DMS 273 (cell line): ENCODE measurements at regions not wholly inside any gene's neighbourhood (a gene's known extent, or its start where the extent isn't known, plus 50 kb on each side); places are given as distances from the start of the nearest gene placed in this dataset.
"Not testable (repeated sequence)": the region's sequence is repeated elsewhere in the genome, so short reads cannot be mapped to it uniquely, and the experiment has no call there.

Experiments
- DNase-seq: peaks from one replicate; lab custom pipeline; 2025; ENCODE audit not compliant: unreplicated experiment; lab: John Stamatoyannopoulos, UW

DNA sequence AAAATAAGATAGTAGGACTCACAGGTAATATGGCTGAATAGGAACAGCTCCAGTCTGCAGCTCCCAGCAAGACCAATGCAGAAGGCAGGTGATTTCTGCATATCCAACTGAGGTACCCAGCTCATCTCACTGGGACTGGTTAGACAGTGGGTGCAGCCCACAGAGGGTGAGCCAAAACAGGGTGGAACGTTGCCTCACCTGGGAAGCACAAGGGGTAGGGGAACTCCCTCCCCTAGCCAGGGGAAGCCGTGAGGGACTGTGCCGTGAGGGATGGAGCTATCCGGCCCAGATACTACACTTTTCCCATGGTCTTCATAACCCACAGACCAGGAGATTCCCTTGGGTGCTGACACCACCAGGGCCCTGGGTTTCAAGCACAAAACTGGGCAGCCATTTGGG, 114.8 kb upstream of the GNAI1 start:
- not testable (repeated sequence) for DNase-seq

- peak; percentile 89 for DNase-seq
Observed at GRCh38 chr7:80018941-80019808, 115.5 kb upstream of the GNAI1 start.

DNA sequence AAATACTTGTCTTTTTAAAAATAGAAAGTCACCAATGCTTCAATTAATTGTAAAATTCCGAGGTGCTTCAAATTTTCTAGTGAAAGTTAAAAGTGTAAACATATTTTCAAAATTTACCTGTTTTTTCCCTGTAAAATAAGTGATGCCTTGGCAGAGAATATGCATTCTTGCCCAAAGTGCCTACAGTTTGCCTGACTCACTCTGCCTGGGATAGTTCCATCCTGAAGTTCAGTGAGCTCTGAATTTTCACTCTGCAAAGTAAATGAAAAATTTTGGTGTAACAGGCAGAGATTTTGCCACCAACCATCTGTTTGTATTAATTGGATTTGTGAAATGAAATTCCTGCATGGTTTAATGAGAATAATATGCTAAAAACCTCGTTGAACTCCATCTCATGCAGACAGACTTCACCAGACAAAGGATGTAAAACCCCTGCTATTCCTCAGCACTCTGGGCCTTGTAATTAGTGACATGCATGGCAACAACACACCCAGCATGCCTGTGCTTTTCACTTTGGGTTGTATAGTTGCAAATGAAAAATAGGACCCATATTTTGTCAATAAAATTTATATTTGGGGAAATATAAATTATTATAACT, 117.4 kb upstream of the GNAI1 start:
- DNase-seq = no peak

DNA sequence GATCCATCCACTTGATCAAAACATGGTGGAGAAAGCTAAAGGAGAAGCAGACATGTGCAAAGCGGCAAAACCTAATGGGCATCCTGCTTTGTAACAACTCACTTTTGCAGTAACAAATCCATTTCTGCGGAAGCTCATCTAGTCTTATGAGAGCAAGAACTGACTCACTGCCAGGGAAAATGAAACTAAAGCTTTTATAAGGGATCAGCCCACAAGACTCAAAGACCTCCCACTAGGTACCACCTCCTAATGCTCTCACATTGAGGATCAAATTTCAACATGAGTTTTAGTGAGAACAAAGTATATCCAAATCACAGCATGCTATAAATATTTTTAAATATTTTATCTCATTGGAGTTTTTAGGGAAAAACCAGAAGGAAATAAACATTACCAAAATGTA, 120.1 kb upstream of the GNAI1 start:
- no peak for DNase-seq

DNA sequence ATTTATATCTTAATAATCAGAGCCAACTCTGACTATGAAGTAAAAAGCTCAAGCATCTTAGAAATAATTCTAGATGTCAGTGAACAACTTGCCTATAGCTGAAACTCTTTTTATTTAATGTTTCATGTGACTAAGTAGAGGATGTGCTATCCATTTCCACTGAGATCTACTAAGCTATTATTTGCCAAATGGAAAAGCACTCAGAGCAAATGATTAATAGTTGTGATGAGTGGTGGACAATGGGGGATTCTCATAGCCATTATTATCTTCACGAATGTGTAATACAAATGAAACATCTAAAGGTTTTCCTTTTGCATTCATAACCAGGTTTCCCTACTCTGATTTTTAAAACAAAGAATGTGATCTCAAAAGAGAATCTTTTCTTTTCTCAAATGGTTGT, 126.6 kb upstream of the GNAI1 start:
- no peak for DNase-seq

GRCh38 chr7:80002865-80003264, 131.8 kb upstream of the GNAI1 start:
- no peak for DNase-seq

DNA sequence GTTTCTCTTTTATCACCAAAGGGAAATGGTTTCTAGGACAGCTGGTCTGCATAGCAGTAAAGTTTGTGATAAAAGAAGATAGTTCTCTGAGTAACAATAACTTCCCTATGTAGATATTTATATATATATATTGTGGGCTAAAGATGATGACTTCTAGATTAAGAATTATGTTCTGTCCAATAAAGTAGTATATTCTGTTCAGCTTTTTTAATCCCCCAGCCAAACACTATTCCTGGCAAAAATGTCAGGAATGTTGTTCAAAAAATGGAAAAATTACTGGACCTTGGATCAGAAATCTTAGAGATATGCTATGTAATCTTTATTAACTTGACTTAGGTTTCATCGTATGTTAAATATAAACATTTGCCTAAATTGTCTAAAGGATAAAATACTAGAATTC, 136.3 kb upstream of the GNAI1 start:
- DNase-seq = no peak

GRCh38 chr7:79997345-79997744, 137.3 kb upstream of the GNAI1 start:
- DNase-seq = no peak

GRCh38 chr7:79995741-79996140, 138.9 kb upstream of the GNAI1 start:
- DNase-seq = not testable (repeated sequence)

- DNase-seq = no peak
Observed at GRCh38 chr7:79988653-79989052, 146.0 kb upstream of the GNAI1 start.

DNA sequence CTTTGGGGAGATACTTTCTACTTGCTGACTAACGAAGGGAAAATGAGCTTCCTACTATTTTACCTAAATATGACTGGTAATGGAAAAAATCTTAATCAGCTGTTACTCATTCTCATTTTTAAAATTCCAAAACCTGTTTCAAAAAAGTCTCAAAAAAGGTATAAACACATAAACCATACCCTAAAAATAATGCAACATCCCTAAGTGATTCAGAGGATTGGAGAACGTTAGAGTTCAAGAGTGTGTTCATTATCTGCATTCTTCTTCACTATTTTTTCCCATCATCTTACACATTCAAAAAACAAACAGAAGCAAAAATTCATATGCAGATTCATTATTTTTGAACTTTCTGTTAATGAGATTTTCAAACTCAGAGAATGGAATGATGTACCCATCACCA, 150.4 kb upstream of the GNAI1 start:
- no peak for DNase-seq

GRCh38 chr7:79982141-79982770, 152.4 kb upstream of the GNAI1 start:
- DNase-seq = peak; percentile 6

DNA sequence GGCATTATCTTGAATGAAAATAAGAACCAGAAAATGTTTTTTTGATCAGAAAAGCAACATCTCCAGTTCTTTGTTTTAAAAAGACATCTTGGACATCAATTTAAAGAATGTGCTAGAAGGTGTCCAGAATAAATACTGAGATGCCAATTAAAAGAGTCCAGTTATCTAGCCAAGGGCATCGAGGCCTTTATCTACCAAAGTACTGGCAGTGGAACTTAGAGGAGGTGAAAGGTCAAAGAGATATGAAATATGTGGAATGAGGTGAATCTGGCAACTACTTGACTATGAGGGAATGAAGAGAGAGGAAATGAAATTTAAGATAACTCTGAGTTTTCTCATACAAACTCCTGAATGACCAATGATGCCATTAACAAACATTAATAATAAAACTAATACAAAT, 154.3 kb upstream of the GNAI1 start:
- no peak for DNase-seq

DNA sequence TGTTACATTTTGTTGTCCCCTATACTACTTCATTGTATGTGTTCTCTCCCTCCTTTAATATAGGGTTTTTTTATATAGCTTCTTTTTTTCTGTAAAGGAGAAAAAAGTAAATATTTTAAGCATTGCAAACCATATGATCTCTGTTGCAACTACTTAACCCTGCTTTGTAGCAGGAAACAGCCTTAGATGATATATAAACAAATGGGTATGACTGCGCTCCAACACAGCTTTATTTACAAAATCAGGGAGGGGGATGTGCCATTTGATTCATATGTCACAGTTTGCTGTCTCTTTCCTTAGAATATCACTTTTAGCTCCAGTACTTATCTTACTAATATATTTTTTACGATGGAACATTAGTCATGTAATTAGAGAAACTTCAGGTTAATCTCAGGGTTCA, 155.2 kb upstream of the GNAI1 start:
- no peak for DNase-seq

DNA sequence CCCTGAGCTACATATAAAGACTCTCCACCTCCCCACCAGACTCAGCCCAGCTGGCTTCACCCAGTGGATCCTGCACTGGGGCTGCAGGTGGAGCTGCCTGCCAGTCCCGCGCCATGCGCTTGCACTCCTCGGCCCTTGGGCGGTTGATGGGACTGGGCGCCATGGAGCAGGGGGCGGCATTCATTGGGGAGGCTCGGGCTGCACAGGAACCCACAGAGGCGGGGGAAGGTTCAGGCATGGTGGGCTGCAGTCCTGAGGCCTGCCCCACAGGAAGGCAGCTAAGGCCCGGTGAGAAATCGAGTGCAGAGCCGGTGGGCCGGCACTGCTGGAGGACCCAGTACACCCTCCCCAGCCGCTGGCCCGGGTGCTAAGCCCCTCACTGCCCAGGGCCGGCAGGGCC, 157.2 kb upstream of the GNAI1 start:
- DNase-seq = no peak

DNA sequence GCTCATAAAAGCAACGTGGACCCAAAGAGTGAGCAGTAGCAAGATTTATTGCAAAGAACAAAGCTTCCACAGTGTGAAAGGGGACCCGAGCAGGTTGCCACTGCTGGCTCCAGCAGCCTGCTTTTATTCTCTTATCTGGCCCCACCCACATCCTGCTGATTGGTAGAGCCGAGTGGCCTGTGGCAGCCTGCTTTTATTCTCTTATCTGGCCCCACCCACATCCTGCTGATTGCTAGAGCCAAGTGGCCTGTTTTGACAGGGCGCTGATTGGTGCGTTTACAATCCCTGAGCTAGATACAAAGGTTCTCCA, 158.0 kb upstream of the GNAI1 start:
- DNase-seq = not testable (repeated sequence)

- DNase-seq = not testable (repeated sequence)
Observed at GRCh38 chr7:79975986-79976710, 158.5 kb upstream of the GNAI1 start.

DNA sequence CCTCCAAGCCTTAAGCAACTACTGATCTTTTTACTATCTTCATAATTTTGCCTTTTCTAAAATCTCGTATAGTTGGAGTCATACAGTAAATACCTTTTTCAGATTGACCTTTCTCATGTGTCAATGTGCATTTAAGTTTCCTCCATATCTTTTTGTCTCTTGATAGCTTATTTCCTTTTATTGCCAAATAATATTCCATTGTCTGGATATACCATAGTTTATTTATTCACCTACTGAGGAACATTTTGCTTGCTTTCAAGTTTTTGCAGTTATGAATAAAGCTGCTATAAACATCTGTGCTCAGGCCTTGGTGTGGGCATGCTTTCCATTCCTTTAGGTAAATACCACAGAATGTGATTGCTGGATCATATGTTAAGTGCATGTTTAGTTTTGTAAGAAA, 161.2 kb upstream of the GNAI1 start:
- no peak for DNase-seq

DNA sequence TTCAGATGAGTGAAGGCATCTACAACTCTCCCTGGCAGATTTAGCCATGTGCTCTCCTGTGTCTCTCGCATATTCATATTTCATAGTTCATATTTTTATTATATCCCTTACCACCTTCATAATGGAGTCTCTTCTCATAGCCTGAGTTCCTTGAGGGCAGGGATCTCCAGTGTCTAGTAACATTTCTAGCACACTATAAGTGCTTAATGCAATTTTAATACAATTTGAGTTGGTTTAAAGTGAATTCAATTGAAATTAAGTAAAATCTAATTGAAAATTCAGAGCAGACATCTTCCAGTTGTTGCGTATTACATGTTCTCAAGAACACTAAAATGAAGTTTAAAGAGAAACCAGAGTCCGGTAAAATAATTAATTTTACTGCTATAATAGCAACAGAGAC, 163.6 kb upstream of the GNAI1 start:
- no peak for DNase-seq

GRCh38 chr7:79968894-79969293, 165.7 kb upstream of the GNAI1 start:
- no peak for DNase-seq

DNA sequence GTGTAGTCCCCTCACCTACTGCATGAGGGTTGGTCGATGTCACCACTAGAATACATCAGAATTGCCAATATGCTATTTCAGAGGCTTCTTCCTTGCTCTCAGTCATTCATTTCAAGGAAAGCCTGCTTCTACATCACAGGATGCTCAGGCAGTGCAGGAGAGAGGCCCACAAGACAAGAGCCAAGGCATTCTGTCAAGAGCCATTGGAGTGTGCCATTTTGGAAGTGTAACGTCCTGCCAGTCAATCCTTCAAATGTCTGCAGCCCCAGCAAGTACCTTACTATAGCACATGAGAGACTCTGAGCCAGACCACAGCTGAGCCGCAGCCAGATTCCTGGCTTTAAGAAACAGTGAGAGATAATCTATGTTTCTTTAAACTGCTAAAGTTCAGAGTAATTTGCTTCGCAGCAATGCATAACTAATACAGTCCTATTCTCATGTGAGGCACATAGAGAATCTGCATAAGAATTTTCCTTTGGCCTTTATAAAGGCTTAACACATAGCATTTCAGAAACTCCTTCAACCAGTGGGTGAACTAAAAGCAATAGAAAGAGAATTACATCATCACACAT, 166.5 kb upstream of the GNAI1 start:
- no peak for DNase-seq
